ENCODE measurements at regions not wholly inside any gene's neighbourhood (a gene's known extent, or its start where the extent isn't known, plus 50 kb on each side); places are given as distances from the start of the nearest gene placed in this dataset.

DNA sequence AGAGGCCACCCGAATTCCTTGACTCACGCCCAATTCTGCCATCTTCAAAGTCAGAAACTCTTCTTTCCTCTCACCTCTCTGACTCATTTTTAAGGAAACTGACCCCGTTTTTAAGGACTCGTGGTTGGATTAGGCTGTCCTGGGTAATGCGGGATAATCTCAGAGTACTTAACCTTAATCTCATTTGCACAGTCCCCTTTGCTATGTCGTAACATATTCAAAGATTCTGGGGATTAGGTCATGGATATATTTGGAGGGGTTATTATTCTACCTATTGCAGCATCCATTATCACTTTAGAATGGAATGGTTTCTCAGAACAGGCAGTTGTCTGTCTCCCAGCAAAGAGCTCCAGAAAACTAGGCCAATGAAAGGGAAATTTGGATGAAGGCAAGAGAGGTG, 80.8 kb upstream of the IL12B start:
- no peak overlapping the region for H3K4me3 ChIP-seq (ENCODE audit: low read length)
- TF ChIP-seq, protein P1, sequence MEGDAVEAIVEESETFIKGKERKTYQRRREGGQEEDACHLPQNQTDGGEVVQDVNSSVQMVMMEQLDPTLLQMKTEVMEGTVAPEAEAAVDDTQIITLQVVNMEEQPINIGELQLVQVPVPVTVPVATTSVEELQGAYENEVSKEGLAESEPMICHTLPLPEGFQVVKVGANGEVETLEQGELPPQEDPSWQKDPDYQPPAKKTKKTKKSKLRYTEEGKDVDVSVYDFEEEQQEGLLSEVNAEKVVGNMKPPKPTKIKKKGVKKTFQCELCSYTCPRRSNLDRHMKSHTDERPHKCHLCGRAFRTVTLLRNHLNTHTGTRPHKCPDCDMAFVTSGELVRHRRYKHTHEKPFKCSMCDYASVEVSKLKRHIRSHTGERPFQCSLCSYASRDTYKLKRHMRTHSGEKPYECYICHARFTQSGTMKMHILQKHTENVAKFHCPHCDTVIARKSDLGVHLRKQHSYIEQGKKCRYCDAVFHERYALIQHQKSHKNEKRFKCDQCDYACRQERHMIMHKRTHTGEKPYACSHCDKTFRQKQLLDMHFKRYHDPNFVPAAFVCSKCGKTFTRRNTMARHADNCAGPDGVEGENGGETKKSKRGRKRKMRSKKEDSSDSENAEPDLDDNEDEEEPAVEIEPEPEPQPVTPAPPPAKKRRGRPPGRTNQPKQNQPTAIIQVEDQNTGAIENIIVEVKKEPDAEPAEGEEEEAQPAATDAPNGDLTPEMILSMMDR (IDR thresholded peaks at IDR 0.05; ENCODE audit: insufficient read depth, low read depth, low read length, missing control alignments) = no peak
- no peak for DNase-seq (ENCODE audit: low read depth)

DNA sequence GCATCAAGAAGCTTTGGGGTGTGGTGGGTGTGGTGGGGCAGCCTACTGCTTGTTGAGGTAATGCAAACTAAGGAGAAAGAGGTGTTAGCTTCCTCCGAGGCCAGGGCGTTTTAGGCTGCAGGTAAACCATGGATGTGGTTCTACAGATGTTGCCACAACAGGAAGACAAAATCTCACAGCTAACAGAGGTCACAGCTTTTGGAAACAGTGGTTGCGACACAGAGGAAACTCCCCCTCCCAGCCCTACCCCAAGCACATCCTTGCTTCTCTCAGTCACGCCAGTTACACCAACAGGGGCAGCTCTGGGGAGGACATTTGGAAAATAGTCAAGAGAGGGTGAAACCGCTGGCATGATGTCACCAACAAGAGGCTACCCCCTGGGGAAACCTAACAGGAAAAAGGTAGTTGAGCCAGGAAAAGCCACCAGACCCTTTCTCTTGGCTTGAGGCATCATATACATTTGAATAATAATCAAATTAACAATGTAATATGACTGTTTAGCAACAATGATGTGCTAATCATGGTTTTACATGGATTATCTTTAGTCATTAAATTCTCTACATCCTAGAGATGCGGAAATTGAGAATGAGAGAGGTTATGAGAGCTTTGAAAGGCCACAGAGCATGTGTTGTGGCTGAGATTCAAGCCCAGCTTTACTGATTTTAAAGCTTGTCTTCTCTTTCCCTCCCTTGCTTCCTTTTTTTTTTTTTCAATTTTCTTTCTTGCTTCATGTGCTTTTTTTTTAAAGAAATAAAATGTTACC, 82.2 kb upstream of the IL12B start:
- TF ChIP-seq, protein P1 (IDR thresholded peaks at IDR 0.05; ENCODE audit: insufficient read depth, low read depth, low read length, missing control alignments) = no peak
- H3K4me3 ChIP-seq (ENCODE audit: low read length) = no peak overlapping the region
- DNase-seq (ENCODE audit: low read depth) = peak; percentile 46

DNA sequence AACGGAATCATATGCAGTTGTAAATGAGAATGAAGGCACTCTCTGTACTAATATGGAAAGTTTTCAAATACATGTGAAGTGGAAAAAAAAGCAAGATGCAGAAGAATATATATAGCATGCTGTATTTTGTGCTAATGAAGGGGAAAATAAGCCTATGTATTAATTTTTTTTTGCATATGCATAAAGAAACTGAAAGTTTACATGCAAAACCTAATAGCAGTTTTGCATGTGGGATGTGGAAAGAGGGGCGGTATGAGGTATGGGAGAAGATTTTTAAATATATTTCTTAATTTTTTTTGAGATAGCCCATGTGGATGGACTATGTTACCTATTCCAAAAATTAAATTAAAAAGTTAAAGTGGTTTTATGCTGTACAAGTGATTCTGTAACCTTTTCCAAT, 83.7 kb upstream of the IL12B start:
- H3K4me3 ChIP-seq (ENCODE audit: low read length) = no peak overlapping the region
- TF ChIP-seq, protein P1 (IDR thresholded peaks at IDR 0.05; ENCODE audit: insufficient read depth, low read depth, low read length, missing control alignments) = no peak
- no peak for DNase-seq (ENCODE audit: low read depth)

- H3K4me3 ChIP-seq (ENCODE audit: low read length) = no peak overlapping the region
- TF ChIP-seq, protein P1 (IDR thresholded peaks at IDR 0.05; ENCODE audit: insufficient read depth, low read depth, low read length, missing control alignments) = no peak
- DNase-seq (ENCODE audit: low read depth) = no peak
Measured at GRCh38 chr5:159415301-159415937, 85.1 kb upstream of the IL12B start.

- no peak overlapping the region for H3K4me3 ChIP-seq (ENCODE audit: low read length)
- DNase-seq (ENCODE audit: low read depth) = no peak
- TF ChIP-seq, protein P1 (IDR thresholded peaks at IDR 0.05; ENCODE audit: insufficient read depth, low read depth, low read length, missing control alignments) = no peak
Measured at GRCh38 chr5:159416438-159416837, 86.2 kb upstream of the IL12B start.

DNA sequence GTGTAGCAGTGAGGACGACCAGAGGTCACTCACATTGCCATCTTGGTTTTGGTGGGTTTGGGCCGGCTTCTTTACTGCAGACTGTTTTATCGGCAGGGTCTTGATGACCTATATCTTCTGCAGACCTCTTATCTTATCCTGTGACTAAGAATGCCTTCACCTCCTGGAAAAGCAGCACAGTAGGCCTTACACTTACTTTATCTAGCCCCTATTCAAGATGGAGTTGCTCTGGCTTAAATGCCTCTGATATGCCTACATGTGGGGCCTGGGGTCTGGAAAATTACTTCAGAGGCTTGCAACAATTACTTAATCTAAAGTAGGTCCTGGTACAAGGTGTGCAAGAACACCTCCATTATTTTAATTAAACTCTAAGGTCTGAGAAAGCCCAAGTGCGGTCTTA, 86.9 kb upstream of the IL12B start:
- no peak overlapping the region for H3K4me3 ChIP-seq (ENCODE audit: low read length)
- TF ChIP-seq, protein P1 (IDR thresholded peaks at IDR 0.05; ENCODE audit: insufficient read depth, low read depth, low read length, missing control alignments) = no peak
- no peak for DNase-seq (ENCODE audit: low read depth)
